HG03342 (cell line): ENCODE measurements at regions not wholly inside any gene's neighbourhood (a gene's known extent, or its start where the extent isn't known, plus 50 kb on each side); places are given as distances from the start of the nearest gene placed in this dataset.
A peak's percentile ranks its signal among the peaks of the same experiment; 100 is the strongest.

ENCODE experiments used
- ATAC-seq: cut with Tn5 transposase; IDR thresholded peaks from one replicate; pipeline ENCODE4 v1.9.1; 2021; ENCODE audit warnings: mild to moderate bottlenecking, moderate library complexity; ENCODE audit not compliant: unreplicated experiment

DNA sequence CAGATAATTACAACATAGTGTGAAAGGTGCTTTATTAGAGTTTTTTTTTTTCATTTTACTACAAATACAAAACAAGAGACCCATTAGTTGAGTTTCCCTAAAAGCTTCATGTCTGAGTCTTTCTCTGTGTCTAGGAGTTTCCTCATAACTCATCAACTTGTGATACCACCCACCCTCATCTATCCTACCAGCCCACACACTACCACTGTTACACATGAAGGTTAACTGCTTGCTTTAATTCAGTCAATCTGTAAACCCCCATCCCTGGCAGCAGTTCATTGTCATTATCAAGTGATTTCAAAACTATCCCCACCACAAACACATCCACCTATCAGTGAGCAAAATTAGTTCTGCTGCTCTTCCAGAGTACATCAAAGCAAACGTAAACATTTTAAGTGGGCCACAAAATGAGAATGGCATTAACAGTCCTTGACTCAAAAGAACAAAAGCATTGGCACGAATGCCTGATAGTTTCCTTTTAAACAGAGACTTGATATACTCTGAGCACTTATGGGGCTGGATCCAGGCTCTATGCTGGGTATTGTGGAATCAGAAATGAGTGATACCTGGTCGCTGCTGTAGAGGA, 331.6 kb upstream of the FAM241A start:
- no peak for ATAC-seq

DNA sequence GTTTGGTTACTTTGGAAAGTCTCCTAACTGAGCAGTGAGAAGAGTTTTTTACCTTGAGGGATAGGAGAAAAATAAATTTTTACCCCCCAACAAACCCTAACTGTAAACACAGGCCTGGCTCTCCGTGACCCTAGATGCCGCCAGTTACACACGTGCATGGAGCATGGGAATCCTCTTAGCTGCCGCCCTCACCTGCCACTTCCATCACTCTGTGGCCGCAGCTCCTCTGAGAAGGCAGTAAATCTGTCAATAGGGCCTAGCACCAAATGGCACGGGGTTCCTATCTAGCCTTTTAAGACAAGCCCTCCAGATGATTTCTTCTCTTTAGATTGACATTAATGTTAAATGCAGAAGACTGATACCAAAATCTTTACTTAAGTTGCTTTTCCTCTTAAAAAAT, 330.3 kb upstream of the FAM241A start:
- no peak for ATAC-seq

DNA sequence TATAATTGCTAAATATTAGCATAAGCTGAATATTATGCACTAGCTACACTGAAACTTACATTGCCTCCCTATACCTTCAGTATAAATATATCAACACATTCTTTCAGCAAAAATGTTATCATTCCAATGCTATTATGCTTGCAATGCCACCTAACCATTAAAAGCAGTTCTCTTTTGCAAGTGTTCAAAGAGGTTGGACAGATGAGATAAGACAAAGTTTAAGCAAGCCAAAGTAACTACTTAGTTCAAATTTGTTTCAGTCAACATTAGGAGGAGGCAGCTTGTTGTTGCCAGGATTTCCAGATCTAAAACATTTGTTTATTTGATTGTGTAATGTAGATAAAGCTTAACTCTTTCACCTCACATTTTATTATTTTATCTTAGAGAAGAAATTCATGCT, 323.9 kb upstream of the FAM241A start:
- ATAC-seq: no peak

DNA sequence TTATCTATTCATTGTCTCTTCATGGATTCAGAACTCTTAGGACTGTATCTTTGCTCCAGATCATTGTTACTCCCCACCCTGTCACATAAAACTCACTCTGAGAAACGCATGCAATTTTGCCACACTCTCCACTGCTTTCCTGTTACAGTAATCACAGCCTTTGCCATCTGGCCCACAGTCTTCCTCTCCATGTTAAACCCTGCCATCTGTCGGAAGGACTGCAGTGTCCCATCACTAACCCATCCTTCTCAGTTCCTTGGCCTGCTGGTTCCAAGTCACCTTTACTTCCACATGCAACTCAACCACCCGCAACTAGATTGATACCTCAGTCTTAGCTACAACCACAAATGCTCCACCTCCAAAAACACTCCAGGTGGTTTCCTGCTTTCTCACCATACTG, 308.7 kb upstream of the FAM241A start:
- ATAC-seq: no peak

DNA sequence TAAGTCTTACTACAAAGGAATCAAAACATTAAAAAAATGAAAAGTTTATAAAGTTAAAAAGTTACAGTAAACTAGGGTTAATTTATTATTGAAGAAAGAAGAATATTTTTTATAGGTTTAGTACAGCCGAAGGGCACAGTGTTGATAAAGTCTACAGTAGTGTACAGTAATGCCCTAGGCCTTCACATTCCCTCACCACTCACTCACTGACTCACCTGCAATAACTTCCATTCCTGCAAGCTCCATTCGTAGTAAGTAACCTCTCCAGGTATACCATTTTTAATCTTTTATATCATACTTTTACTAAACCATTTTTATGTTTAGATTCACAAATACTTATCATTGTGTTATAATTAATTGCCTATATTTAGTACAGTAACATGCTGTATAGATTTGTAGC, 307.5 kb upstream of the FAM241A start:
- ATAC-seq: no peak

DNA sequence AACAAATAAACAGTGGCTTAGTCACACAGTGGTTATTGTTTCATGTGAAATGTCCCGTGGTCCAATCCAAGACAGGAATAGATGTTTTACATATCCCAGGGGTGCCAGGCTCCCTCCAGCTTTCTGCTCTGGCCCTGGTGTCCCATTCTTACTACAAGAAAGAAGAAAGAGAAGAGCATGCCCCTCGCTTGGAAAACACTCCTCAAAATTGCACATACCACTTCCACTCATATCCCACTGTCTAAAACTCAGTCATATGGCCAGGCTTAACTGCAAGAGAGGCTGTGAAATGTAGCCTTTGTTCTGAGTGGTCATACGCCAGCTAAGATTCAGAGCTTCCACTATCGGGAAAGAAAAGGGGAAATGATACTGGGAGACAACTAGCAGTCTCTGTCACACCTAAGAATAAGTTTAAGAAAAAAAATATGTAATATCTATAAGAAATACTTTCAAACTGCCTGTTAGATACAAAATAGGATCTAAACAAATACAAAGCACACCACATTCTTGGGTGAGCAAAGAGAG, 306.8 kb upstream of the FAM241A start:
- peak; percentile 88 for ATAC-seq

DNA sequence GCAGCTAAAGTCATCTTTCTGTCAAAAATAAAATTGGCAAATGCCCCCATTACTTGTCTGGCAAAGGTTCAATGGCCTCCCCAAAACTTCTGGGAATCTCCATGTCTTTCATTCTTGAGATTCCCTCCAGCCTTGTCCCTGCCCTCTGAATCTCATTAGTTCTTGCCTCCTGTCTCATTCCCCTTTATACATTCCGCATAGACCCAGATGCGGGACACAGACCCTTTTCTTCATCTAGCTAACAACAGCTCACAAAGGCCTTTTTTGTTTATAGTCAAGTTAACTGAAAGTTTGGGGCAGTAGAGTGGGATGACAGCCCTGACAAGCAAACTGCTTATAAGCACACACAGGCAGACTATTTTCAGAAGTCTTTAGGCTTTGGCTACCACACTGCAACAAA, 306.1 kb upstream of the FAM241A start:
- no peak for ATAC-seq

DNA sequence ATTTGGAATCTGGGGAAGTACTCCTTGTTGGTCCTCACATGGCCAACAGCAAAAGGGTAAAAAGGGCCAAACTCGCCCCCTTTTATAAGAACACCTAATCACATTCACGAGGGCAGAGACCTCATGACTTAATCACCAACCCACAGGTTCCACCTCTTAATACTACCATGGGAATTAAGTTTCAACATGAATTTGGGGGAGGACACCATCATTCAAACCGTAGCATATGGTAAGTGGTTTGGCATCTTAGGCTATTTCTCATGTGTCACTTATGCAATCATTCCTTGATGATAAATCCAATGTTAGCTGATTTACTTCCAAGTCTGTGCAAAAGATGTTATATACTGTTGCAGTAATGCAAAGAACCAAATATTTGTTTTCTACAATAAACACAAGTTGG, 302.9 kb upstream of the FAM241A start:
- no peak for ATAC-seq

DNA sequence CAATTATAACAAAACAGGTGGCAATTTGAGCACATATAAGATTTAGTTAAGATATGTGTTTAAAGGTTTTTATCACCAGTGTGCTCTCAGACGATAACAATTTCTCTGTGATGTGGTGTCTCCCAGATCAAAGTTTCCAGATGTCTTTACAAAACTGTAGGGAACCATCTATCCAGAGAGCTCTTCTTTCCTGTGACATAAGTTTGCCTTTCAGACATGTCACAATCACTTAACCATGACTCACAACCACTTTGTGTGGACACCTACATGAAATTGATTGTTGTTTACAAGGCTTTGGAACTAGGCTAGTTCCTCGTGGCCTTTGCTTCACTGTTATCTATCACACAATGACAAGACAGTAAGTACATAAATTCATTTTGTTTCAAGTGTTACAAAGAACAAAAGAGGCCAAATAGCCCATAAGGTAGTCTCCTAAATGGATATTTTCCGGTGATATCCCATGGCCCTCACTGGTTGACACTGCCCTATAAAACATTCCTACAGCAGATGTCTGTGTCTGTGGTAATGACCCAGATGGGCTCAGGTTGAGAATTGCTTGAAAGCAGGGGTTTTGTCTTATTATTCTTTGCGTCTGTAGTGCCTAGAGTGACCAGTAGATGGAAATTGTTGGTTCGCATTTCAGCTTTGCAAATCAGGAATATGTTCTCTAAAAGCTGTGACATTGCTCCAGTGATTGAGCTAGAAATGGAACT, 297.8 kb upstream of the FAM241A start:
- no peak for ATAC-seq

DNA sequence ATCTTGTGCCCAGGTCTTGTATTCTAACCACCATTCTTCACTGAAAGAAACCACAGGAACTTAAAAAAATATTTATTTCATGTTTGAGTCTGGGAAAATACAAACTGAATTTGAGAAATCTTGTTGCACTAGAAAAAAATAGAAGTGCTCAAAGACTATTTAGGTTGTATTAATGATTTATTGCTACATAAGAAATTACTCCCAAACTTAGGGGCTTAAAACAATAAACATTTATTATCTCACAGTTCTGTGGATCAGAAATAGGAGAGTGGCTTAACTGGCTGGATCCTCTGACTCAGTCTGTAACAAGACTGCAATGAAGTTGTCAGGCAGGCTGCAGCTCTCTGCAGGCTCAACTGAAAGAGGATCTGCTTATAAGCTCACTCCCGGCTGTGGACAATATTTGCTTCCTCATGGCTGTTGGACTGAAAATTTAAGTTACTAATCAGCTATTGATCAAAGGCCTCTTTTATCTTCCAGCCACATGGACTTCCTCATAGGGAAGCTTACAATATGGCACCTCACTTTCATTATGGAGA, 295.4 kb upstream of the FAM241A start:
- no peak for ATAC-seq

DNA sequence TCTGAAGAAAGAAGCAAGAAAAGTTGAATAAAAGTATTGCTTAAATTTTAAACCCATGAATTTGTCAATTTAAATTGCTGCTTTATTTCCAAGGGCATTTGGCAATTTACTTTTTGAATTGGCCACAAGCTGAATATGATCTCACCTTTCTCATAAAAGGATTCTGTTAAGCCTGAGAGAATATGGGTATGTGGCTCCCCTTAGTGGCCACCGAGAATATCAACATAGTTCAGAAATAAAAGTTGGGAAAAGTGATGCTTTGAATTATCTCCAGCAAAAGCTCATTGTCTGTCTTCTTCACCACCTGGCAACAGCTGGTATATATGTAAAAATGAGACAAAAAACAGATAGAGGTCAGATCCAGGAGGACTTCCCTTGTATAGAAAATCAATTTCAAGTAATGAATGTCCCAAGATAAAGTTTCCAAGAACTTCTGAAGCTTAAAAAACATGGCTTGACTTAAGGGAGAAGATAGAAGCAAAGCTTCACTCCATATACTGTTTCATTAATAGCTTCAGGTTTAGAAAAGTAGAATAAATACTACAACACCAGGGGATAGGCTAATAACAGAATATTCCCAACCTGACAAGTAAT, 290.7 kb upstream of the FAM241A start:
- peak; percentile 90 for ATAC-seq

DNA sequence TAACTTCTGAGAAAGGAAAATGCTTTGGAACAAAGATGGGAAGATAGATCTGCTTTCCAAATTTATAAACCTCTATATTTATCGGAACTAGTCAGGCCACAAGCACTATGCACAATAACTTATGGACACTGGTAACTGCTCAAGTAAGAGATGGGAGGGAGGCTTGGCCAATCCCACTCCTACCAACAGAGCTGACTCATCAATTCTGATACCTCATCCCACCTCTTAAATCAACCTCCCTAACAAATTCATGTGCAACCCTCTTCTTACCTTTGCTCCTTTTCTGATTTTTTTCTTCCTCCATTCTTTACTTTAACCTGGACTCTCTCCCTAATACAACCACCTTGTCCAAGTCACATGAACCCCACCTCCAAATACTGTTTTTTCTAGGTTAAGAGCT, 289.9 kb upstream of the FAM241A start:
- no peak for ATAC-seq

DNA sequence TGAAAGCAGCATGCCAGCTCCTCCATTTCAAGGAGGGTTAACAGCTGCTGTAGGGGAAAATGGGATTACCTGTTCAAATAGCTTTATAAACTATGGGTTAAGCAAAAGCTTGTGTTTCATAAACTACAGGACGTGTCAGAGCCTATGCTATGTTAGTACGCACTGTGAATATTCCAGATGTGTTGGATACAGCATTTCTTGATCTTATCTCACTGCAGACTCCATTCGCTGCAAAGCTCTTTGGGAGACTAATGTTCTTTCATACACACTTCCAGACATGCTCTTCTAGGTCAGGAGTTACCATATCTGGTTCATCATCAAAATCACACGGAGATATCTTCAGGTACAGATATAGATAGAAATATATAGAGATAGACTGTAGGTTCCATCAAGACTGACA, 281.2 kb upstream of the FAM241A start:
- ATAC-seq: no peak

DNA sequence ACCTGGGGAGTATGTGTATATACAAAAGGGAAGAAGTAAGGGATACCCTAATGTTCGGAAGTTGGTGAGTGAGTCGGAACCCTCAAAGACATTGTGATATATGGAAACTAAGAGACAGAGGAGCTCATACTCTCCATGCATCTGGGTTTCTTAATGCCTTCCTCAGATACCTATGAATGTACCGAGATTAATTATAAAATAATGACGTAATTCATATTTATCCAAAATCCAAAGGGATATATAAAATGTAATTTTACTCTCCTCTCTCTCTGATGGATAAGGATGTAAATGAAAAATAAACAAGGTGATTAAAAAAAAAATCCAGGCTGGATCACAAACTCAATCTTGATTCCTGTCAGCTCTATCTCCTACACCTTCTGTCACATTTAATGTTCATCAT, 275.9 kb upstream of the FAM241A start:
- no peak for ATAC-seq

DNA sequence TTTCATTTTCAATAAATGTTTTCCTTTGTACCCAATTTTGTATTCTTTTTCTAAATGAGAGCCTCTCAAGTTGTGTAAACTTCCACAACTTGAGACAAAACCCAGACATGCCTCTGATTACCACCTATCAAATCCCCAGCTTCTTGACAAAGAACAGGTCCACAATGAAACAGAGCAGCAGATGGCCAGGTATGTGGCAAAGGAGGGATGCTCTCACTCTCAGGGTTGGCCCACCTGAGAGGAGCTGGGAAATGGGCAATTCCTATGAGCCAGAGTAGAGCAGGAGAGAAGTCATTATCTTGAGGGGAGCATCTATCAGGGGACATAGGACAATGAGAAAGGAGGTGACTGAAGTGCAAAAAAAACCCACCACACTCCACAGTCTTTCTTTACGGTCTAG, 273.5 kb upstream of the FAM241A start:
- no peak for ATAC-seq

DNA sequence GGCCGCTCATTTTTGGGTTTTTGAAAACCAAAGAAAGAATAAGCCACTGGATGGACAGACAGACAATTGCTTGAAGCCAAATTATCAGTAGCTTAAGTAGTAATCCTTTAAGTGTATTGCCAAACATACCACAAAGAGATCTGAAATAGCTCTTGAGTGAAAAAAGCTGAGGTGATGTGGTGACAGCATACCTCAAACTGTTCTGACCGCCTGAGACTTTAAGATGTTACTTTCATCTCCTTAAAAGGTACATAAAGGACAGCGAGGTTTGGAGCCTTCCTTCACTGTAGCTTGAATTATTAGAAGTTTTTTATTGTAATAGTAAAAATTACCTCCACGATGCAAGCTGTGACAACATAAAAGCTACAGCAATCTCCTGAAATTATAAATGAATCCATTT, 271.5 kb upstream of the FAM241A start:
- ATAC-seq: no peak

DNA sequence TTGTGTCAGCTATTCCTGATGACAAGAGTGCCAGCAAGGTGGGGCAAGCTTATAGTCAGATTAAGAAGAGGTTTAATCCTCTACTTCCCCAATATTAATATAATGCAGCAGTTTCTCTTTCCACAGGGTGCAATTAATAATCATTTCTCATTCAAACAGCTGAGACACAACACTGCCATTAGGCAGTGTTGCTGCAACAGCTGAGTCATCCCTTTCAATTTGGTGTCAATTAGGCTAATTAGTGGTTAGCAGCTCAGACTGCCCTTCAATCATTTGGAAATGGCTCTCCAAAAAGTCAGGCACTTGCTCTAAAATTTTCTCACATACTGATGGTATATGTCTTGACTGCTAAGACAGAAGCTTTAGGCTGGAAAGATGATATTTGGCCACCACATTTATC, 265.7 kb upstream of the FAM241A start:
- ATAC-seq: no peak

DNA sequence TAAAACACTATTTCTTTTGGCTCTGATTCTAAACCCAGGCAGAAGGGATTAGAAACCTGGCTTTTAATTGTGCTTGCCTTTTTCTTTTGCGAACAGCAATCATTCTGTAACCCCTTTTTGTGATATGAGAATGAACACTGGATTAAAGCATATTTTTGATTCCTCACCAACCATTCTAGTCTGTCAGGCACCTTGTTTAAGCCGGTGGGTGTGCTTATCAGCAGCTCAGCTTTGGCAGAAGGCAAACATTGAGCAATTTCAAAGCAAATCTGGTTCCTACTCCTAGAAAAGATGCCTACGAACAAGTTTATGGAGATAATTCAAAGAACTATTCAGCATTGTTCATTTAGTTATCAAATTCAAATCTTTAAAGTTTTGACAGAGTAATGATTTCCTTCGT, 265.1 kb upstream of the FAM241A start:
- ATAC-seq: no peak

DNA sequence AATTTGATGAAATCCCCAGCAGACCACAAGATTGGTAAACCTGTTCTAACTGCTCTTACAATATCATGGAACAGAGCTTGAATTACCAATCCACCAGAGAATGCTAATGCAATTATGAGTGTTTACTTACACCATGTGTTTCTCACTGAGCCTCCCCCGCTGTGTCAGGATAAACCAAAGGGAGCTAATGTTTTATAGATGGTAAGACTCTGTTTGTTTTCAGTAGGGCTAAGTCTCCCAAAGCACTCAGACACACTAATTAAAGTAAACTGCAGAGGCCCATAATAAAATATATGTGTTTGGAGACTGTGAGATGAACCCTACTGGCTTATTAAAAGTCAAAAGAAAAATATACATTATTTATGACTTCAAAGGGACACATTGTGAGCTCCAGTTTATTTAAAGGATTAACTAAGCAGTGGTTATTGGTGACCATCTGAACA, 261.7 kb upstream of the FAM241A start:
- no peak for ATAC-seq

DNA sequence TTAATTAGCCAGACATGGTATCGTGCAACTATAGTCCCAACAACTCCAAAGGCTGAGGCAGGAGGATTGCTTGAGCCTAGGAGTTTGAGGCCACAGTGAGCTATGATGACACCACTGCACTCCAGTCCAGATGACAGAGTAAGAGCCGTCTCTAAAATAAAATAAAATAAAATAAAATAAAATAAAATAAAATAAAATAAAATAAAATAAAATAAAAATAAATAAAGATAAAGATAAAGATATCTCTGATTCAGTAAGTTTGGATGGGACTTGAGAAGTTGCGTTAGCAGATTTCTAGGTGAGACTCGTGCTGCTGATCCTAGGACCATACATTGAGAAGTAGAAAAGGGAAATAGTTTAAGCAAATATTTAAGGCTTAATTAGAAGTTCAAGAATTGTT, 254.8 kb upstream of the FAM241A start:
- ATAC-seq: no peak

DNA sequence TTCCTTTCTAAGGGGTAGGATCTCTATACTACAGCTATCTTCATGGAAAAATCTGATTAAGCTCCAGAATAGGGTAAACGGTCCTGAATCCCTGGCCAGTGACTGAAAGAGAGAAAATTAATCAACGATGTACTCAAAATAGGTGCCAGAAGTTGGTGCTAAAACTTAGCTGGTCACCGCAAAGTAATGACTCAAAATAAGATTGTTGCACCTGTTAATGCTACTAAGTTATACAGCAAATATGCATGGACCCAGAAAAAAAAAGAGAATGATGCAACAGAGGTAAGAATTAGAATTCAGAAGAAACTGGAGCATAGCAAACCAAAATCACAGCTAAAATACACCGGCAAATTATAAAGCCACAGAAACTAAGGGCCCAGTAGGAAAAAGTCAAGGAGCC, 239.7 kb upstream of the FAM241A start:
- peak; percentile 67 for ATAC-seq

DNA sequence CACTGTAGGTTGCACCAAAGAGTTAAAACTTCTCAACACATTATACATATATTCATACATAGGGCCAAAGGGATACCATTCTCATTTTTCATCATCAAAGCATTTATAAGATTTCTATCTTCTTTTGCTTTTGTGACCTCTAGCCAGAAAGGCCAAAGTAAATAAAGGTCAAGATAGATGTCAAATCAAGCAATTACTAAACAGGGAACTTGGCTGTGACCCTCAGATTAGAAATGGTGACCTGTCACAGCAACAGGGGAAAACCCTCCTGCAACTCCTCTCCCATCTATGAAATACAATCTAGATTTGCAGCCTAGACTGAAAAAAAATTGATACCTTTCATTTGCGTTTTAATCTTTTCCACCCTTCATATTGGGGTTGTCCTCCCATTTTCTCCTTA, 225.6 kb upstream of the FAM241A start:
- no peak for ATAC-seq
